Umbilical cord (tissue), 1 donor: ENCODE measurements at regions not wholly inside any gene's neighbourhood (a gene's known extent, or its start where the extent isn't known, plus 50 kb on each side); places are given as distances from the start of the nearest gene placed in this dataset.

Experiments used
- DNase-seq: peaks from one replicate; pipeline ENCODE4 v3.0.0-alpha.2; 2015; ENCODE audit warnings: low spot score

GRCh38 chrY:7979770-7980169 lies 1068.2 kb upstream of the AMELY start:
- DNase-seq = no peak

DNA sequence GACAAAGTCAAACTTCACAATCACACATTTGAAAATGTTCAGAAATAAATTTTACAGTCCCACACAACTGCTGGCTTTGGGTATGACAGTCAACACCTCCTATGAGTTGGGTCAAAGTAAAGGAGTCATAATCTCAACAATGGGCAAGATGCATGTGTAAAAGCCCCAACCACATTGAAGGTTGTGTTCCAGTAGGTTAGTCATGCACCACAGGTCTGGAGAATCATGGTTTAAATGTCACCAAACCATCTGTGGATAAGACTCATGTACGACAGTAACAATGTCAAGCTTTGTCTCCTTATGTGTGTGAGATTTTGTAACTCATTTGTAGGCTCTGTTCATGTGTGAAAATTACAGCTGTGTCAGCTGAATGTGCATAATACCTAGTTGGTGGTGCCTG lies 1065.7 kb upstream of the AMELY start:
- no peak for DNase-seq

DNA sequence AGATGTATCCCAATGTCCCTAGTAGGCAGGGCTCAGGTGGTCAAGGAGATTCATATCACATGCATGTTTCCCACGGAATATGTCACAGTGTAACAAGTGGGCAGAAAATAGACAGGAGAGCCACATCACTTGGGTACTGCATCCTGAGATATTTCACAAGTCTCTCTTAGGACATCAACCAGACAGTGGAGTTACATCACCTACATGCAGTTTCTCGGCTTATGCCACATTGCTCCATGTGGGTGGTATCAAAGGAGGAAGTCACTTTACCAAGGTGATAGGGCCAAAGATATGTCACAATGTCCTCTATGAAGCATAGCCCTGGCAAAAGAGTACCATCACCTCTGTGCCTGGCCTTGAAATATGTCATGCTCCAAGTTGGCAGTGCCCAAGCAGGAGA lies 1056.7 kb upstream of the AMELY start:
- DNase-seq = no peak

- no peak for DNase-seq
These were observed 1055.4 kb upstream of the AMELY start for GRCh38 chrY:7966916-7967315.

- no peak for DNase-seq
These were observed 1051.8 kb upstream of the AMELY start for GRCh38 chrY:7963393-7963792.

GRCh38 chrY:7962350-7962749 lies 1050.8 kb upstream of the AMELY start:
- DNase-seq = no peak

DNA sequence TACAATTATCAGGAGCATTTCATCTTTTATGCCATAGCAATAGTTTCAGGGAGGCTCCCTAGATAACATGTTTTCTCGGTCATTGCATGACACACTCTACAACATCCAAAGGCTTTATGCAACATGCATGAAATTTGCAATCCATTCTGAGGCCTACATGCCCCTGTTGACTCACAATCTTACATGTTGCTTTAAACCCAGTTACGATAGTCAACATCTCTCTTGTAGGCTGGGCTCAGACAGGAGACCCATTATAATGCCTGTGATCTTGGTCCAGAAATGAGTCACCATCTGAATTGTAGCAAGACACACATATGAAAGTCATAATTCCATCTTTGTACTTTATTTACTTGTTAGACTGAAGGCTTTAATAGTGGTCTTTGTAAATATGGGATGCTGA lies 1050.3 kb upstream of the AMELY start:
- no peak for DNase-seq

DNA sequence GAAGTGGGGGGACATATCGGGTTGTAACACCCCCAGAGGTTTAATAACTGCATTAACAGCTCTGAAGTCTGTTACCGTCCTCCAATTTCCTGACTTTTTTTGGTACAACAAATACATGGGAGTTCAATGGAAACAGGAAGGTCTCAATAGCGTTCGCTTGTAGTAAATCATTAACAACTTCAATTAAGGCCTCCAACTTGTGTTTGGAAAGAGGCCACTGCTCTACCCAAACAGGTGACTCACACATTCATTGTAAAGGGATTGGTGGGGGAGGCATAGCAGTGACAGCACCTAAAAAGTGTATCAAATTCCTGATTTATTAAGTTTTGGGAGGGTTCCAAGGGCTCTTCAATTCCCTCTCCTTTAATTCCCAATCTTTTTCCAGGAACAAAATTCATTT lies 1046.2 kb upstream of the AMELY start:
- DNase-seq = no peak

- no peak for DNase-seq
These were observed 1039.8 kb upstream of the AMELY start for GRCh38 chrY:7951187-7951852.

- DNase-seq = no peak
These were observed 1032.6 kb upstream of the AMELY start for GRCh38 chrY:7944135-7944534.

GRCh38 chrY:7942711-7943110 lies 1031.2 kb upstream of the AMELY start:
- no peak for DNase-seq

DNA sequence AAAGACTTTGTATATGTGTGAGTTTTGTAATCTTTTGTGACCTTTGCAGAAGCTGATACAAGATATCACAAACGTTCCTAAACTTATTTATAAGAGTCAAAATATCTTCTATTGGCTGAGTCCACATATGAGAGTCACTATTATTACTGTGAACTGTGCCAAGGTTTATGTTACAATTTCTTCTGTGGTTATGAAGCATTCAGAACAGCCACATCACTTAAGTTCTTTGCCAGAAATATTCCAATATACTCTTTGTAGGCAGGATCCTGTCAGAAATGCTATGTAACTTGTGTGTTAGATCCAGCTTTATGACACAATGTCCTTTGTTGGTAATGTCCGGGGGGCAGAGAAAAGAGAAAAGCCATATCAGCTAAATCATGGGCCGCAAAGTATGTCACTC lies 1030.3 kb upstream of the AMELY start:
- DNase-seq = no peak

DNA sequence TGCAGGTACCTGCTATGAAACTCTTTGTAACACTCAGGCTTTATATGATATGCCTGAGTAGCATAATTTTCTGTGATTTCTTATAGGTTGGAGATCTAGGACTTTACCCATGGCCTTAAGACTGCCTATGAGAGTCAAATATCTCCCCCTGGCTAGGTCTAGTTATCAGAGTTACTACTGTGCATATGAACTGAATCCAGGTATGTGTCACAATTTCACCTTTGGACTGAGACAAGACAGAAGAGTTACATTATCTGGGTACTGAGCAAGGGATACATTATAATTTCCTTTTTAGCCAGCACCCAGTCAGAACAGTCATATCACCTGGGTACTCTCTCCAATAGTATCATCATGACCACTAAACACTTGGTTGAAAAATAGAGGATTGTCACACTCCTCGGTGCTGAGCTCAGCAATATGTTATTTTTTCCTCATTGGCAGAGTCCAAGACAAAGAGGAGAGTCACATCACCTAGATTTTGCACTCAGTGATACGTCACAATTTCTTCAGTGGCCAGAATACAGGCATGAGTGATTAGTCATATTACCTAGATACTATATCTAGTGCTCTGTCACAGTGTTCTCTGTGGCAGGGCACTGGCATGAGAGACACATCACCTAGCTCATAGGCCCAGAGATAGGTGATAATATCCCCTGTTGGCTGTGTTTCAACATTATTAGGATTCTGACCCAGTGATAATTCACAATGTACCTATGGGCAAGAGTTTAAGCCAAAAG lies 1027.6 kb upstream of the AMELY start:
- no peak for DNase-seq

DNA sequence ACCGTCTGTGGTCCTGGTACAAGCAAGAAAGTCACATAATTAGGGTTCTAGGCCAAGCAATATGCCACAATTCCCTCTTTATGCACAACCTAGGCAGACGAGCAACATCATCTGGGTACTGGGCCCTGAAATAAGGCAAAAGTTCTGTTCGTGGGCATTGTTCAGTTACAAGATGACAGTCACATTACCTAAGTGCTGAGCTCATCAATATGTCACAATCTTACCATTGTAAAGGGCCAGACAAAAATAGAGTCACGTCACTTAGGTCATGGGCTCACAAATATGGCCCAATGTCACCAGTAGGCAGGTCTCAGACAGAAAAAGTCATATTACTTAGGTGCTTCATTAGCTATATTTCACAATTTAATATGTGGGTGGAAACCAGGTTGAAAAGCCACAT lies 1025.3 kb upstream of the AMELY start:
- no peak for DNase-seq

- peak; percentile 66 for DNase-seq
These were observed 1024.5 kb upstream of the AMELY start for GRCh38 chrY:7936046-7936445.

DNA sequence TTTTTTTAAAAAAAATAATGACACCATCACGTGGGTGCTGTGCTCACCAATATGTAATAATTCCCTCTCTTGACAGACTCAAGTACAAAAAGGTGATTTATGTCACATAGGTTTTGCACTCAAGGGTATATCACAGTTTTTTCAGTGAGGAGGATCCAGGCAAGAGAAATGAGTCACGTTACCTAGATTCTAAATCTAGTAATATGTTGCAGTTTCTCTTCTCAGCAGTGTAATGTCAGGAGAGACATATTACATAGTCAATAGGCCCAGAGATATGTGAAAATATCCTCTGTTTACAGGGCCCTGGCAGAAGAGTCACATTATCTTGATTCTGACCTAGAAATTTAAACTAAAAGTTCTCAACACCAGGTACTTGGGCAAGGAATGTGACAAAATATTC lies 1024.1 kb upstream of the AMELY start:
- no peak for DNase-seq

- no peak for DNase-seq
These were observed 1020.9 kb upstream of the AMELY start for GRCh38 chrY:7932424-7932823.

DNA sequence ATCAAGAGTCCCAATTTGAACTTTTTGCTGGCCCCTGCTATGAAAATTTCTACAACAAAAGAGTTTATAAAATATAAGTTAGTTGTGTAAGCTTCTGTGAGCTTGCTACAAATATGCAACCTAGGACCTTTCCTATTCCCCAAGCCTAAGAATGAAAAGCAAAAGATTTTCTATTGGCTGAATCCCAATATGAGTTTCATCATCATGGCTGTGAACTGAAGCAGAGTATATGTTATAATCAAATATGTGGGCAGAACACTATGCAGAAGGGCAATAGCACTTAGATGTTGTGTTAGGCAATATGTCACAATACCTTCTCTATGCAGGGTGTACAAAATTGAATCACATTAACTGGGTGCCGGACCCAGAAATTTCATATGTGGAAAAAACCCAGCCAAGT lies 1018.3 kb upstream of the AMELY start:
- peak; percentile 32 for DNase-seq

- no peak for DNase-seq
These were observed 1012.5 kb upstream of the AMELY start for GRCh38 chrY:7924059-7924458.

DNA sequence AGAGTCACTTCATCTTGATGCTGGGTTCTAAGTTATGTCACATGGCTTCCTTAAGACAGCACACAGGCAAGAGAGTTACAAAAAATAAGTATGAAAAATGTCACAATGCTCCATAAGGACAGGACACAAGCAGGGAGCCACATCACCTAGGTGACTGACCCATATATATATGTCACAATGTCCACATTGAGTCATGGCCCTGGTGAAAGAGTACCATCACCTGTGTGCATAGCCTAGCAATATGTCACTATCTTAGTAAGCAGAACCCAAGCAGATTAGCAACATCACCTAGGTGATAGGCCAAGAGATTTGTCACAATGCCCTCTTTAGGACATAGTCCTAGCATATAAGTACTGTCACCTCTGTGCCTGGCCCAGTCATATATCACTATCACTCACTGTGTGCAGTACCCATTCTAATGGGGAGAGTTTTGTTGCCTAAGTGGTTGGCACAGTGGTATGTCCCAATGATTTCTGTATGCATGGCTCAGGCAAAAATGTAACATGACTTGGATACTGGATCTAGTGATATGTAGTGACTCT lies 1012.0 kb upstream of the AMELY start:
- no peak for DNase-seq

- no peak for DNase-seq
These were observed 1008.8 kb upstream of the AMELY start for GRCh38 chrY:7920382-7920781.

DNA sequence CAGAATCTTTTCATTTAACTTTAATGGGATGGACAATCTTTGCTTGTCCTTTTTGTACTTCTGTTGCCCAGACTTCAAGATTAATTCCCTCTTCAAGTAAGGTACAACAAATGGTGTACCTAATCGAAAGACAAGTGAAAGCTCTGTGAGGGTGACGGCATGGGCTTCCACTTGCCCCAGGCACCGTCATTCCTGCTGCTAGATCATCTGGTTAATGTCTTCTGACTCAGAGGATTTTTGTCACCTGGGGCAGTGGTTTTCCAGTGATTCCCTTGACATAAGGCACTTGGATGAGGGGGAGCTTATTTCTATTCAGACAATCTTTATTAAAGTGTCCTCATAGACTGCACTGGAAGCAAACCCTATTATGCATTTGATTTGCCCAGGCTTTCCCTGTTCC lies 977.0 kb upstream of the AMELY start:
- DNase-seq = no peak

GRCh38 chrY:7881696-7882095 lies 970.1 kb upstream of the AMELY start:
- no peak for DNase-seq
